ENCODE measurements at regions not wholly inside any gene's neighbourhood (a gene's known extent, or its start where the extent isn't known, plus 50 kb on each side); places are given as distances from the start of the nearest gene placed in this dataset.

DNA sequence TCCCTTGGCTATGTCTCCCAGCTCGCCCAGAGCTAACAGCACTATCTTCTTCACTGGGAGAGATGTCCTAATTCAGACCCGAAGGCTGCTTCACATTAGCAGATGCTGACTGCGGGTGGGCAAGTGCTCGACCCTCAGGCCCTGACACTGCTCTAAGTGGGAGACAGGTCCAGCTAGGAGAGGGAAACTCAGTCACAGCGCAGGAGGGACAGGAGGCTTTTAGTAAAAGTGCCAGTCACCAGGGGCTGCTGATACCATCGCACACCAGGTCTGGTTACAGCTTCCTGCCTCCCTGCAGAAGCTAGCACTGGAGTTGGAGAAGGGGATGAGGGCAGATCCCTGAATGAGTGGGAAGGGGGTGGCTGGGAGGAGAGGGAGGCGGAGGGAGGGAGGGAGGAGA is 365.8 kb upstream of the RGMA start:
- ATAC-seq, result no peak
- POLR2A ChIA-PET, result no interaction called here

GRCh38 chr15:93452537-93453211 is 363.7 kb upstream of the RGMA start:
- ATAC-seq (no peak), DNase-seq (ENCODE audit: low read depth, low spot score) (no peak)
- Histone ChIP-seq H2AFZ (ENCODE audit: low read depth, low read length, poor library complexity, severe bottlenecking) (no peak overlapping the region), H3K79me2 (ENCODE audit: insufficient read depth, low read length) (no peaks in the 10 kb centered on the region), H3K9me2 (ENCODE audit: insufficient read depth) (no peaks in the 10 kb centered on the region), H3K9ac (ENCODE audit: low read length) (no peak overlapping the region), H3K4me1 (ENCODE audit: control insufficient read depth in 1 of 2, insufficient read depth in 2 of 2, low read length in 2 of 2) (no peaks in the 10 kb centered on the region), H3K9me3 (ENCODE audit: control insufficient read depth in 1 of 2, insufficient read depth in 1 of 2, low read depth in 1 of 2, low read length in 2 of 2) (no peaks in the 10 kb centered on the region), H3K4me2 (ENCODE audit: low read length) (no peak overlapping the region), H4K20me1 (ENCODE audit: insufficient read depth) (no peaks in the 10 kb centered on the region), H3K27ac (ENCODE audit: low read depth, low read length) (no peak overlapping the region), H3K4me3 (replicated peaks in 1 of 2; ENCODE audit: low read depth in 1 of 2, low read length in 2 of 2) (no peak overlapping the region), H3K36me3 (ENCODE audit: control insufficient read depth in 1 of 2, insufficient read depth in 2 of 2, low read length in 2 of 2) (no peaks in the 10 kb centered on the region), H3K27me3 (ENCODE audit: insufficient read depth, low read length) (peaks cover 3% of the 10 kb centered on the region; the same call in 1 of the 2 replicates)
- BruUV-seq (replicated peaks), result no TSS peak
- ChIA-PET CTCF (no interaction called here), RAD21 (ENCODE audit: low non-redundant PET in 1 of 2, low total read pairs in 2 of 2, uncharacterized antibody in 2 of 2, unreplicated experiment in 2 of 2) (no interaction called here), POLR2A (no interaction called here)
- intact Hi-C loops (cut with micrococcal nuclease), result no loop called here
- TF ChIP-seq TCF7L2 (IDR thresholded peaks at IDR 0.05; ENCODE audit: borderline replicate concordance, extremely low read depth, insufficient read depth, insufficient read length) (no peak), EZH2phosphoT487 (IDR thresholded peaks at IDR 0.05; ENCODE audit: borderline replicate concordance) (no peak), JUND (IDR thresholded peaks at IDR 0.05) (no peak), SIN3A (IDR thresholded peaks at IDR 0.05; ENCODE audit: low read depth) (no peak), SRF (IDR thresholded peaks at IDR 0.05; ENCODE audit: low read depth) (no peak), RAD21 (IDR thresholded peaks at IDR 0.05; ENCODE audit: low read depth) (no peak)
- TF ChIP-seq, protein P1, sequence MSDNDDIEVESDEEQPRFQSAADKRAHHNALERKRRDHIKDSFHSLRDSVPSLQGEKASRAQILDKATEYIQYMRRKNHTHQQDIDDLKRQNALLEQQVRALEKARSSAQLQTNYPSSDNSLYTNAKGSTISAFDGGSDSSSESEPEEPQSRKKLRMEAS (IDR thresholded peaks at IDR 0.05), result no peak

More for the DNA sequence above, 365.8 kb upstream of the RGMA start:
- intact Hi-C loops (cut with micrococcal nuclease), result no loop called here
- Histone ChIP-seq H3K9me2 (ENCODE audit: insufficient read depth) (no peaks in the 10 kb centered on the region), H4K20me1 (ENCODE audit: insufficient read depth) (no peaks in the 10 kb centered on the region), H3K27me3 (ENCODE audit: insufficient read depth, low read length) (peaks cover 3% of the 10 kb centered on the region; the same call in 1 of the 2 replicates), H3K36me3 (ENCODE audit: control insufficient read depth in 1 of 2, insufficient read depth in 2 of 2, low read length in 2 of 2) (no peaks in the 10 kb centered on the region), H3K4me1 (ENCODE audit: control insufficient read depth in 1 of 2, insufficient read depth in 2 of 2, low read length in 2 of 2) (no peaks in the 10 kb centered on the region), H3K9ac (ENCODE audit: low read length) (no peak overlapping the region), H3K9me3 (ENCODE audit: control insufficient read depth in 1 of 2, insufficient read depth in 1 of 2, low read depth in 1 of 2, low read length in 2 of 2) (no peaks in the 10 kb centered on the region), H2AFZ (ENCODE audit: low read depth, low read length, poor library complexity, severe bottlenecking) (no peak overlapping the region), H3K27ac (ENCODE audit: low read depth, low read length) (no peak overlapping the region), H3K4me3 (replicated peaks in 1 of 2; ENCODE audit: low read depth in 1 of 2, low read length in 2 of 2) (no peak overlapping the region), H3K79me2 (ENCODE audit: insufficient read depth, low read length) (no peaks in the 10 kb centered on the region), H3K4me2 (ENCODE audit: low read length) (no peak overlapping the region)
- DNase-seq (ENCODE audit: low read depth, low spot score), result no peak
- ChIA-PET RAD21 (ENCODE audit: low non-redundant PET in 1 of 2, low total read pairs in 2 of 2, uncharacterized antibody in 2 of 2, unreplicated experiment in 2 of 2) (no interaction called here), CTCF (no interaction called here)
- BruUV-seq (replicated peaks), result no TSS peak
- TF ChIP-seq EZH2 (IDR thresholded peaks at IDR 0.05), result no peak
- TF ChIP-seq, protein P2, sequence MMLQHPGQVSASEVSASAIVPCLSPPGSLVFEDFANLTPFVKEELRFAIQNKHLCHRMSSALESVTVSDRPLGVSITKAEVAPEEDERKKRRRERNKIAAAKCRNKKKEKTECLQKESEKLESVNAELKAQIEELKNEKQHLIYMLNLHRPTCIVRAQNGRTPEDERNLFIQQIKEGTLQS (IDR thresholded peaks at IDR 0.05), result no peak
- TF ChIP-seq YY1 (IDR thresholded peaks at IDR 0.05; ENCODE audit: extremely low read depth, insufficient replicate concordance, low read depth, low read length), result no peak
- TF ChIP-seq SIN3A (IDR thresholded peaks at IDR 0.05; ENCODE audit: low read depth), result no peak
- TF ChIP-seq POLR2A (IDR thresholded peaks at IDR 0.05; ENCODE audit: borderline replicate concordance, extremely low read depth, insufficient read depth, insufficient read length), result no peak
